Neural progenitor cell (in vitro differentiated cells): ENCODE measurements at regions not wholly inside any gene's neighbourhood (a gene's known extent, or its start where the extent isn't known, plus 50 kb on each side); places are given as distances from the start of the nearest gene placed in this dataset.

Experiments
- DNase-seq: peaks from one replicate; pipeline ENCODE4 v3.0.0-alpha.2; 2016; ENCODE audit warnings: low spot score
- H2AFZ ChIP-seq: fragments of 200-600 bp; sonication (generic); replicated peaks from 2 replicates; pipeline ENCODE4 v1.6.1; 2016; ENCODE audit warnings: antibody characterized with exemption
- H3F3A ChIP-seq: fragments of 200-600 bp; sonication (generic); 2 replicates; pipeline ENCODE4 v1.6.1; 2016; ENCODE audit warnings: antibody characterized with exemption, low read depth
- H3K27ac ChIP-seq: fragments of 200-600 bp; sonication (generic); 2 replicates; pipeline ENCODE4 v1.5.1; 2016; ENCODE audit warnings: mild to moderate bottlenecking
- H3K27me3 ChIP-seq: fragments of 200-600 bp; sonication (generic); 2 replicates; pipeline ENCODE4 v1.6.1; 2016; ENCODE audit warnings: mild to moderate bottlenecking, moderate library complexity
- H3K36me3 ChIP-seq: fragments of 200-600 bp; sonication (generic); 2 replicates; pipeline ENCODE4 v1.5.1; 2016
- H3K4me1 ChIP-seq: fragments of 200-600 bp; sonication (generic); 2 replicates; pipeline ENCODE4 v1.6.1; 2016; ENCODE audit warnings: mixed run types
- H3K4me2 ChIP-seq: fragments of 200-600 bp; sonication (generic); 2 replicates; pipeline ENCODE4 v1.6.1; 2016
- H3K4me3 ChIP-seq: fragments of 200-600 bp; sonication (generic); 2 replicates; pipeline ENCODE4 v1.5.1; 2016
- H3K79me2 ChIP-seq: fragments of 200-600 bp; sonication (generic); 2 replicates; pipeline ENCODE4 v1.6.1; 2016; ENCODE audit warnings: low read depth
- H3K9ac ChIP-seq: fragments of 200-600 bp; sonication (generic); 2 replicates; pipeline ENCODE4 v1.6.1; 2016
- H3K9me3 ChIP-seq: fragments of 200-600 bp; sonication (generic); 2 replicates; pipeline ENCODE4 v1.5.1; 2016; ENCODE audit warnings: low read depth
- H4K20me1 ChIP-seq: fragments of 200-600 bp; sonication (generic); 2 replicates; pipeline ENCODE4 v1.6.1; 2016; ENCODE audit warnings: low read depth
- H3K27ac Mint-ChIP-seq: 3 replicates; pipeline ENCODE4 v1.8.0; 2021; ENCODE audit warnings: mixed read lengths
- H3K27me3 Mint-ChIP-seq: 2 replicates; pipeline ENCODE4 v1.8.0; 2022; ENCODE audit warnings: low read depth, mild to moderate bottlenecking, inconsistent platforms, moderate library complexity, mixed read lengths; ENCODE audit not compliant: insufficient read depth
- H3K36me3 Mint-ChIP-seq: 3 replicates; pipeline ENCODE4 v1.8.0; 2021; ENCODE audit warnings: mixed read lengths
- H3K4me1 Mint-ChIP-seq: 3 replicates; pipeline ENCODE4 v1.8.0; 2021; ENCODE audit warnings: mixed read lengths
- H3K4me3 Mint-ChIP-seq: 3 replicates; pipeline ENCODE4 v1.8.0; 2021; ENCODE audit warnings: mild to moderate bottlenecking, moderate library complexity, mixed read lengths
- H3K9me3 Mint-ChIP-seq: 3 replicates; pipeline ENCODE4 v1.8.0; 2020; ENCODE audit warnings: mixed read lengths
- EZH2 ChIP-seq: fragments of 200-600 bp; sonication (generic); IDR thresholded peaks from 2 replicates; pipeline ENCODE4 v1.6.1; 2017; ENCODE audit warnings: antibody characterized with exemption, mild to moderate bottlenecking, moderate library complexity
- EZH2phosphoT487 ChIP-seq: fragments of 200-600 bp; sonication (generic); IDR thresholded peaks from 2 replicates; pipeline ENCODE4 v1.6.1; 2017; ENCODE audit warnings: antibody characterized with exemption
- TF ChIP-seq, protein P1 (sequence below): fragments of 200-600 bp; sonication (generic); IDR thresholded peaks from 2 replicates; pipeline ENCODE4 v1.5.1; 2017; ENCODE audit warnings: antibody characterized with exemption, mild to moderate bottlenecking

DNA sequence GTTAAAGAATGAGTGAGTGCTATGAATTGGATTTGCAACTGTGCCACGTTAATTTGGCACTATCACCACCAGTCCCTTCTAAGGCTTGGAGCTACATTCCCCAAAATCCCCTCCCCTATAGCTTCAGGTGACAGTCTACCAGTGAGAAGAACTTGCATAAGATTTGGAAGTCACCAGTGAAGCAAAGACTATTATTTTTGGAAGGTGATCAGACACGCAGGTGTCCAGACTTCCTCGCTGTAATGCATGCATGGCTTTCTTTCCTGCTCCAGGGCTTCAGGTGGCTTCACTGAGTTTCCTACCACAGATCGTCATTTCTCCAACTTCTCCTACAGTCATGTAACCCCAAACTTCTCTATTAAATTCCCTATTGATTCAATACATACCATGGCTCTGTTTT lies 61.4 kb downstream of the SLC41A2 start:
- Histone ChIP-seq H3K4me3 (no peak overlapping the region), H3K27me3 (no peaks in the 10 kb centered on the region), H3K4me2 (no peak overlapping the region), H3K9me3 (no peaks in the 10 kb centered on the region), H3K27ac (no peak overlapping the region), H3F3A (no peaks in the 10 kb centered on the region), H4K20me1 (no peaks in the 10 kb centered on the region), H3K79me2 (no peaks in the 10 kb centered on the region), H3K4me1 (no peaks in the 10 kb centered on the region), H3K36me3 (no peaks in the 10 kb centered on the region), H2AFZ (no peak overlapping the region), H3K9ac (no peak overlapping the region)
- no peak overlapping the region for H3K27ac Mint-ChIP-seq
- H3K27me3 Mint-ChIP-seq: no peaks in the 10 kb centered on the region
- peaks cover 5% of the 10 kb centered on the region for H3K9me3 Mint-ChIP-seq
- H3K36me3 Mint-ChIP-seq: no peaks in the 10 kb centered on the region
- no peak for DNase-seq
- H3K4me3 Mint-ChIP-seq: no peak overlapping the region
- no peak for TF ChIP-seq EZH2phosphoT487
- TF ChIP-seq EZH2: no peak
- TF ChIP-seq, protein P1, sequence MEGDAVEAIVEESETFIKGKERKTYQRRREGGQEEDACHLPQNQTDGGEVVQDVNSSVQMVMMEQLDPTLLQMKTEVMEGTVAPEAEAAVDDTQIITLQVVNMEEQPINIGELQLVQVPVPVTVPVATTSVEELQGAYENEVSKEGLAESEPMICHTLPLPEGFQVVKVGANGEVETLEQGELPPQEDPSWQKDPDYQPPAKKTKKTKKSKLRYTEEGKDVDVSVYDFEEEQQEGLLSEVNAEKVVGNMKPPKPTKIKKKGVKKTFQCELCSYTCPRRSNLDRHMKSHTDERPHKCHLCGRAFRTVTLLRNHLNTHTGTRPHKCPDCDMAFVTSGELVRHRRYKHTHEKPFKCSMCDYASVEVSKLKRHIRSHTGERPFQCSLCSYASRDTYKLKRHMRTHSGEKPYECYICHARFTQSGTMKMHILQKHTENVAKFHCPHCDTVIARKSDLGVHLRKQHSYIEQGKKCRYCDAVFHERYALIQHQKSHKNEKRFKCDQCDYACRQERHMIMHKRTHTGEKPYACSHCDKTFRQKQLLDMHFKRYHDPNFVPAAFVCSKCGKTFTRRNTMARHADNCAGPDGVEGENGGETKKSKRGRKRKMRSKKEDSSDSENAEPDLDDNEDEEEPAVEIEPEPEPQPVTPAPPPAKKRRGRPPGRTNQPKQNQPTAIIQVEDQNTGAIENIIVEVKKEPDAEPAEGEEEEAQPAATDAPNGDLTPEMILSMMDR: no peak
- H3K4me1 Mint-ChIP-seq: no peaks in the 10 kb centered on the region

DNA sequence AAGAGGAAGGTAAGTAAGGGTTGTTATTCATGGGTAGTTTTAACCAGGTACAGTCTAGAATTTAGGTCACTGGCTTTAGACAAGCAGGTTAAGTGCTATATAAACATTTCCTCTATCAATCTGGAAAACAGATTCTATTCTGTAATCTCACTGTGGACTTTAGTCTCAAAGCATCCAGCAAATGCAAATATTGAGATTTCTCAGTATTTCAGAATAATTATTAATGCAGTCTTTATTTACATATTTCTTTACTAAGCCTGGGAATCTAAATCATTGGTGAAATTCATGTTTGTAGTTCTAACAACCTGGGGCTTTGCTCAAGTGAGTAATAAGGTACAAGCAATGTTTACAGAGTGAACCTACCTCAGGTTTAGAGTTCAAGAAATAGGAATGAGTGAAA lies 61.9 kb downstream of the SLC41A2 start:
- Mint-ChIP-seq H3K27me3 (no peaks in the 10 kb centered on the region), H3K36me3 (no peaks in the 10 kb centered on the region), H3K4me3 (no peak overlapping the region), H3K9me3 (peaks cover 5% of the 10 kb centered on the region), H3K27ac (no peak overlapping the region), H3K4me1 (no peaks in the 10 kb centered on the region)
- Histone ChIP-seq H3K27ac (no peak overlapping the region), H3K4me3 (no peak overlapping the region), H3K4me2 (no peak overlapping the region), H3K9me3 (no peaks in the 10 kb centered on the region), H3F3A (no peaks in the 10 kb centered on the region), H2AFZ (no peak overlapping the region), H4K20me1 (no peaks in the 10 kb centered on the region), H3K4me1 (no peaks in the 10 kb centered on the region), H3K9ac (no peak overlapping the region), H3K36me3 (no peaks in the 10 kb centered on the region), H3K79me2 (no peaks in the 10 kb centered on the region), H3K27me3 (no peaks in the 10 kb centered on the region)
- TF ChIP-seq, protein P1: no peak
- TF ChIP-seq EZH2phosphoT487: no peak
- DNase-seq: no peak

DNA sequence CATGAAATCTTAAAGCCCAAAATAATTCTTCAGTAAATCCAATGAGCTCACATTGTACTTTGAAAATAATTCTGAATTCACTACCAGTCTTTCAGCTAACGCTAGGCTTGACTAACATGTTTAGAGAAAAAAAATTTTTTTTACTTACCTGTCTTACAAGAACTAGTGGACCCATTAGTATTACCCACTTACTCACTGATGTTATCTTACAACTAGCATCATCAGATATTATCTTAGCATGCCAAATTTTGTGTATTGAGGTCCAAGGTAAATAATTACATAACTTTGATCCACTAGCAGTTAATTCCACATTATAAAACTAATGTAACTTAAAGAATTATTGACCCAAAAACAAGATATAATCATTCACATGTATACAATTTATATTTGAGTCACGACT lies 62.7 kb downstream of the SLC41A2 start:
- no peaks in the 10 kb centered on the region for H3K36me3 ChIP-seq

More for the DNA sequence above, 62.7 kb downstream of the SLC41A2 start:
- Histone ChIP-seq H4K20me1 (no peaks in the 10 kb centered on the region), H3K27ac (no peak overlapping the region), H3K4me1 (no peaks in the 10 kb centered on the region), H3F3A (no peaks in the 10 kb centered on the region), H3K79me2 (no peaks in the 10 kb centered on the region), H3K9ac (no peak overlapping the region), H3K4me2 (no peak overlapping the region), H3K4me3 (no peak overlapping the region), H2AFZ (no peak overlapping the region), H3K27me3 (no peaks in the 10 kb centered on the region), H3K9me3 (no peaks in the 10 kb centered on the region)
- no peaks in the 10 kb centered on the region for H3K27me3 Mint-ChIP-seq
- H3K36me3 Mint-ChIP-seq: no peaks in the 10 kb centered on the region
- TF ChIP-seq, protein P1: no peak
- no peak for TF ChIP-seq EZH2
- no peak for TF ChIP-seq EZH2phosphoT487
- no peak for DNase-seq
- no peak overlapping the region for H3K27ac Mint-ChIP-seq
- H3K4me1 Mint-ChIP-seq: no peaks in the 10 kb centered on the region
- H3K9me3 Mint-ChIP-seq: peaks cover 5% of the 10 kb centered on the region
- no peak overlapping the region for H3K4me3 Mint-ChIP-seq
